Dermis blood vessel endothelial cell (primary cell): ENCODE measurements at regions not wholly inside any gene's neighbourhood (a gene's known extent, or its start where the extent isn't known, plus 50 kb on each side); places are given as distances from the start of the nearest gene placed in this dataset.

Source experiments
- DNase-seq: peaks from one replicate; pipeline ENCODE4 v3.0.0; 2010

DNA sequence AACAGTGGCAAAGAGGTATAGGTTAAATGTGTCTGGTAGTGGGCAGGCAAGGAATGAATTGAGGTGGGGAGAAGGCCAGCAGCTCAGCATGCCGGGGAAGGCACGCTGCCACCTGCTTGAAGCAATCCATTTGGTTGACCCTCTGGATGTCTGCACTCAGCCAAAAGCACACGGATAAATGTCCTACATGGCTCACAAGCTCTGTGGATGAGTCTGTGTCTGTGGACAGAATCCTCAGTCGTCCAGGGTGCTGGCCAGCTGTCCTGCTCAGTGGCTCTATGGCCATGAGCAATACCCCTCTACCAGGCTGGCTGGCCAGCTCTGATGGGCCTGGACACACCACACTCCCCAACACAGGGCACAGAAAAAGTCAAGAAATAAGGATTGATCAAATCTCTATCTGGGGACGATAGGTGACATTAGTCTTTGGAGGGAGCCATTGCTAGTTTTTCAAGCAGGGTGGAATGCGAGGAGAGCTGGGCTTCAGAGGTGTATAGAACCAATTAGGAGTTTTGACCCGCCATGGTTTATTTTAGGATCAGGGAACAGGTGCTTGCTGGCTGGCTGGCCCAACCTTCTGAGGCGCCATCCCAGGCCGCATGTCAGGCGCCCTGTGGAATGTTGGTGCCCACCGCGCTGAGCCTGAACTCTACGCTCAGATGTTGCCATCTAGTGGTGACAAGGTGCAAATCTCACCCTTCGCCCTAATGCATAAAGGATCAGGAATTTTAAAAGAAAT, 493.4 kb downstream of the TNS3 start:
- peak; percentile 87 for DNase-seq

DNA sequence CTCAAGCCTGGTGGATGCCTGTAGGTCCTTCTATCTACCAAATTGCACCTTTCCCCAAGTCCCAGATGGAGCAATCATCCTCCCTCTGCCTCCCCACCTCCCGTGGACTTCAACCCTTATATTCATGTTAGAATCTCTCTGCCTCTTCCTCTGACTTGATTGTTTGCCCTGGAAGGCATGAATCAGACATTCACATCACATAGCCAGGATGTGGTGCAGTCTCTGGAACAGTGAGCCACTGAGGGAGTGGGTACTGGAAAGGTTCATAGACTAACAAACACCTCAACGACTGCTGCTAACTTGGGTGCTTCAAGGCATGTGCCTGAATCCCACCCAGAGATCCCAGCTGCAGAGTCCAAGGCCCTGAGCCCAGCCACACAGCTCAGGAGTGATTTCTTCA, 494.0 kb downstream of the TNS3 start:
- peak; percentile 73 for DNase-seq

DNA sequence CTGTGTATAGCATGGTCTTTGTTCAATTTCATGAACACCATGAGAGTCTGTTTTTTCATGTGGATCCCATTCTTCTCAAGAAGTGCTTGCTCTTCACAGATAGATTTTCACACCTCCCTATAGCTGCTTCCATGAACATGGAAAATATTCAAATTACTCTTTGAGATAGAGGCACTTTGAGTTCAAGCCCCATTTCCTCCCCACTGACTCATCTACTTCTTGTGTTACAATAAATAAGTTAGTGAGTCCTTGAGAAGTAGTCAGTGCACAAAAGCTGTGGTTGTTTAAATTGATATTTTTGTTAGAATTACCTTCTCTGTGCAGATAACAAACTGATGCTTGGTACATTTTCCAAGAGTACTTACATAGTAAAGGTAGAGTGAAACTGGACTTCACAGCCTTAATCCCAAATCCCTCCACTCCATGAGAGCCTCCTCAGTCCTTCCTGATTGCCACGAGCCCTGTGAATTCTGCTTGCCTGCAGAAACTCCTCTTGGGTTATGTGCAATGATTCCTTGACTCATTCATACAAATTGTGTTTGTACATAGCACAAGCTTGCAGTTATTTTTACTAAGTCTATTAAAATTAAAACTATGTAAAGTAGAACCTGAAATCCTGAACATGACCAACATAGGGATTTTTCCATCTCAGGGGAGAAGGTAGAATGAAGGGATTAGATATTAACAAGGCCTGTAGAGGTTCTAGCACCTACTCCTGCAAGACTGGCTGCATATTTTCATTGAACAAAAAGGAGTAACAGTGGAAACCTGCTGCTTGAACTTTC, 496.2 kb downstream of the TNS3 start:
- peak; percentile 51 for DNase-seq

DNA sequence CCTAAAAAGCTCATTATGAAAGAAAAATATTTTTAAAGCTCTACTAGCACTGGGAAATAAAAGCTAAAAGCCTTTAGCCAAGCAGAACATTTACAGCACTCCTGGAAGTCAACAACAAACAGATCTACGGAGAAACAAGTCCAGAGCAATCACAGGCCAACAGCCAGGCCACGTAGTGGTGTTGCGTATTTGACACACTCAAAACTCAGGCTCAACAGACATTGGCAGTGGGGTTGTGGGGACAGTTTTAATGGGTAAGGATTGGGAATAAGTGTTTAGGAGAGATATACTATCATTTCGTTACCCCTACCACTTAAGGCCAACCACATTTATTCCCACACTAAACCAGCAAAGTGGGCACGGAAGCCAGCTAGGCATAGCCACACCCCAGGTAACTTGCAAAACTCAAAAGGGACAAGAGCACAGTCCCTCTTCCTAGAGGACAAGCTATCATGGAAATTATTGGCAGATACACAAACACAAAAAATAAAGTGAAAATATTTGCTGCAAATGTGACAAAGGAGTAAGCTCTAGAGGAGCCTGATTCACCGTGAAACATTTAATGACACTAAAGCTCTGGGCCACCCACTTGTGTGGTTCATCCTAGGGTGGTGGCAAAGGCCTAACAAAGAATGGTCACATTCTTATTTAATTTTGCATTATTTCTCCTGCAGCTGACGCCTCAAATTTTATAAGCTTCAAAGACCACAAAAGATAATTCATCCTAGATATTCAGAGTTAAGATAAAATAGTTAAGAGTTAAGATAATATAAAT, 498.2 kb downstream of the TNS3 start:
- DNase-seq: no peak

DNA sequence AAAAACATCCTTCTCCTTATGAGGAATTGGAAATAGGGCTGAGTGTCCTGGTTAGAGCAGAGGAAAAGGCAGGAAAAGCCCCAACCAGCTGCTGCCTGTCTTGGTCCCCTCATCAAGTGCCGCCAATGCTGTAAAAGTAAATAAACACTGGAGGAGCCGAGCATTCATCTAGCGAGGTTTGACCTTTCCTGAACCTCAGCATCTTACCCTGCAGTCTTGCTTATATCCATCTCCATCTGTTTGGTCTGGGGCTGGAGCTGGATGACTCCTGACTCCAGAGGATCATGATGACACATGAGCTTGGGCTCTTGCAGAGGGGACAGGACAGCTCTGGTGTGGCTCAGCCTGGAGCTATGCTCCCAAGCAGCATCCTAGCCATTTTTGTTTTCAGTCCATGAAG, 501.1 kb downstream of the TNS3 start:
- no peak for DNase-seq

DNA sequence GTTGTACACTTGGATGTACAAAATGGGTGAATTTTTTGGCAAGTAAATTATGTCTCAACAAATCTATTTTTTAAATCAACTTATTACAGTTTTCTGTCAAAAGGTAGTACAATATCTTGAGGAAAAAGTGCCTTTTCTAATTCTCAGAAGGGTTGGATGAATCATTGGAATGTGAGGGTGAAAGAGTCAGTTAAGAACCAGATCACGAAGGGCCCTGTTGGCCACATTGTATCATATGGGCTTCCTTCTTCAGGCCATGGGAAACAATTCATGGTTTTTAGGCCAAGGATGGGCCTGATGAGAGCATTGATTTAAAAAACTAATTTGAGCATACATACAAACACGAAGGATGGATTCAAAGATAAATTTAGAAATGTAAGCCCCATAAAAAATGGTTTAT, 503.7 kb downstream of the TNS3 start:
- DNase-seq: no peak

DNA sequence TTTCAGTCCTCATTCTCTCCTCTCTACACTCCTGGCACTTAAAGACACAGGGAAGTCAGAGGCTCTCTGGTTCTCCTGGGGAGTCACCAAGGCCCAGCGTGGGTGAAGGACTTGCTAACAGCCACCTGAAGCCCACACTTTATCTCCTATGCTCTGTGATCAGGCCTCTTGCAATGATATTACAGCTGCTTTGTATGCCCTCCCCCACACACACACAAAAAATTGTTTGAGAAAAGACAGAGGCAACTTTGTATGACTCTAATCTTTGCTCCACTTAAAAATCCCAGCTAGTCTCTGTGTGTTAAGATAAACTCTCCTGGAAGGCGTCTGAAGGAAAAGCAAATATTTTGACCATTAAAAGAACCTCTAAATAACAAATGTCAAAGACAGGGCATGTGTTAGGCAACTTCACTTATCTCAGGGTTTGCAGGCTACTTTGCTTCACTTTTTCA, 507.2 kb downstream of the TNS3 start:
- no peak for DNase-seq

DNA sequence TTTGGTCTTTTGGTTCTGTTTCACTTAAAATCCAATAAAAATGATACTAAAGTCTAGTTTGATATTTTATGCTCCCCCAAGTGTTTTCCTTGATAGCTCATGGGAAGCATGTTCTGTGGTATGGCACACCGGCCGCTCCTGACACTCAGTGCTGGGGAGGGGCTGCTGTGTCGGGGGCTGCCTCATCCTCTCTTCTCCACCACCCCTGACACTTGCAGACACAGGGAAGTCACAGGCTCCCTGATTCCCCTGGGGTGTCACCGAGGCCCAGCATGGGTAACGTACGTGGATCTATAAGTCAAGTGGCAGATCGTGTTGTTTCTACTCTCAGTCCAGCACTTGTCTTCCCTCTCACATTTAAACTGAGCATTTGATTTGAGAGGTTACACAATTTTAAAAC, 508.6 kb downstream of the TNS3 start:
- DNase-seq: no peak

DNA sequence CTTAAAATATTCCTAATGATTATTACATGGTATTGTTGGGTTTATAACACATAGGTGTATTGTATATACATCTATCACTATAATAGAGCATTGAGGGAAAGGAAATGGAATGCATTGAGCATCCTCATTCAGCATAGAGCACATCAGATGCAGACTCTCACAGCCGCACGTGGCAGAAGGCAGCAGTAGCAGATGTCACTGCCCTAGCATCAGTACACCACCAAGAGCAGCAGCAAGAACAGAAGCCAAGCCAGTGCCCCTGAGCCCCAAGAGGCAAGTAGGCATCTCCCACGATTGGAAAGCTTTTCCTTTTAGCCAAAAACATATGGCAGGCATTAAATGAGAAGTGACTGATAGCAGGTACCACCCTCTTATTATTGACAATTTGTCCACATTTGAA, 510.0 kb downstream of the TNS3 start:
- DNase-seq: no peak

DNA sequence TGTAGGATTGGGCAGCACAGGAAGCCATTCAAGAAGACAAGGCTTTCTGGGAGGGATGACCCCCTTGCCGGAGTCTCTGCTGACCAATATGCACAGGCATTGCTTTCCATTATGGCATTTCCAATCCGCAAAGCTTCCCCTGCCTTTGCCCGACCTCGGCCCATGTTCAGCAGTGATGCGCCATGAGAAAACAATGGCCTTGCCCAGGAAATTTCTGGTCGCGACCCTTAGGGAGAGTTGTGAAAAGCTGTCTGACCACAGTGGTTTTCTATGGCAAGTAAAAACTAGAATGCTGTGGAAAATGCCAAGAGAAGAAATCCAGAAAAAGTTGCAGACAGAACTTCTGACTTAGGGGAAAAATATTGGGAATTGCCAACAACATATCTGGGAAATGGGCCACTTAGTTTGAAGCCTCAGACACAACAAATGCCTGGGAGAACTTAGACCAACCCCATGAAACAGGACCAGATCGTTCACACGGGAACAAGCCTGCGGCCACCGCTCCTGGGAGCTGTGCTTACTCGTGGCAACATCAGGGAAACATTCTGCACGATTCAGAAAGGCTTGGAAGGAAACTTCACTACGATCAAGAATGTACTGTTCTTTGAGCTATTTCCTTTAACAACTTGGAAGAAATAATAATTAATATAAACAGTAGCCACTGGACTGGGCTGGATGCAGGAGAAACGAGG, 512.4 kb downstream of the TNS3 start:
- peak; percentile 49 for DNase-seq

DNA sequence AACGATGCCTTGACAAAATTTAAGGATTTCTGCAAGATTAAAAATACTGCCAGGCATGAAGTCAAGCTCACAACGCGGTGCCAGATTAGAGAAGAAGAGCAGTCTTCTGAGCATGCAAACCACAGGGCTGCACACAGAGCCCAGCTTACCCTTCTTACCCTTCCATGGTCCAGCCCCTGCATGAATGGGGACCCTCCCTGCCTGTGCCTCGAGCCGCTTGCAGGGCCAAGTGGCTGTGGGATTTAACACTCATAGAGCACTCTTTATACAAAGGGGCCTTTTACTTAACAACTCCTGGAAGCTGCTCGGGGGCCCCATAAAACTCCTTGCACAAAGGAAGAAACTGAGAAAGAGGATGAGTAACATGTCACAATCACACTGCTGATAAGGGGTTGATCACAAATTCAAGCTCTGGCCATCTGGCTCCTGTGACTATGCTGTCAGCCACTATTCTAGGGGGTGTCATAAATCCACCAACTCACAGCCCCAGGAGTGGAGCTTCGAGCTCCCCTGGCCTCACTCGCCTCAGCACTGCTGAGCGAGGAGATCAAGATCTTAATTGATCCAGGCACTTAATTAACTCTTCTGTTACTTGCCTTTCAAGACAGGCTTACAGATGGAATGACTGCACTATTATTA, 514.8 kb downstream of the TNS3 start:
- no peak for DNase-seq

DNA sequence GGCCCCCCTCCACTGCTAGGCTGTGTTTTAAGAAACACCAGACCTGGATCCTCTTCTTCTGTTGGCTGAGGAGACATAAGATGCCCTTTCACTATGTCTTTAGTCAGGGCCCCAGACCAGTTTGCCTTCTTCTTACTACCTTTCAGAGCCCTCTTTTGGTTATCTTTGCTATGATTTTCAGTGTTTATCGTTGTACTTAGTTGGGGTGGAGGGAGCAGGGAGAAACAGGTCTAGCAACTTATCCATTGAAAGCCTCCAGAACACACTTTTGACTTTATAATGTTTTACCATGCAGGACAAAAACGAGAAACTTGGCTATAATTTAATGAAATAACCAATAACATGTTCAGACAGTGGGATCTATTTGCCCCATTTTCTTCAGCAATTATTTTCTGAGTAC, 525.2 kb downstream of the TNS3 start:
- DNase-seq: no peak

DNA sequence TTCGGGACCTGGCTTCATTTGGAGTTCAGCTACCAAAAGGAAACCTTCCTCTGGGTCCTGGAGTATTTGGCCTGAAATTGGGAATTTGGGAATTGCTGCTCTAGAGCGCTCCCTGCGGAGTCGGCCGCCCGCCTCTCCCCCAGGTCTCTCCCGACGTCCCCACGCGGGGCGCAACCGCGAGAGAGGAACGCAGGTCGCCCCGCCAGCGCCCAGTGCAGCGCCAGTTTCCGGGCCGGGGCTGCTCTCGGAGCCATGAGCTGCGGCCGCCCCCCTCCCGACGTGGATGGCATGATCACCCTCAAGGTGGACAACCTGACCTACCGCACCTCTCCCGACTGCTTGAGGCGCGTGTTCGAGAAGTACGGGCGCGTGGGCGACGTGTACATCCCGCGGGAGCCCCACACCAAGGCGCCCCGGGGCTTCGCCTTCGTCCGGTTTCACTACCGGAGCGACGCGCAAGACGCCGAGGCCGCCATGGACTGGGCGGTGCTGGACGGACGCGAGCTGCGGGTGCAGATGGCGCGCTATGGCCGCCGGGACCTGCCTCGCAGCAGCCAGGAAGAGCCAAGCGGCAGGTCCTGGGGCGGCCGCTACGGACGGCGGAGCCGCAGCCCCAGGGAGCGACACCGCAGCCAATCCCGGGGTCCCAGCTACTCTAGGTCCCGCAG, 529.2 kb downstream of the TNS3 start:
- peak; percentile 35 for DNase-seq

DNA sequence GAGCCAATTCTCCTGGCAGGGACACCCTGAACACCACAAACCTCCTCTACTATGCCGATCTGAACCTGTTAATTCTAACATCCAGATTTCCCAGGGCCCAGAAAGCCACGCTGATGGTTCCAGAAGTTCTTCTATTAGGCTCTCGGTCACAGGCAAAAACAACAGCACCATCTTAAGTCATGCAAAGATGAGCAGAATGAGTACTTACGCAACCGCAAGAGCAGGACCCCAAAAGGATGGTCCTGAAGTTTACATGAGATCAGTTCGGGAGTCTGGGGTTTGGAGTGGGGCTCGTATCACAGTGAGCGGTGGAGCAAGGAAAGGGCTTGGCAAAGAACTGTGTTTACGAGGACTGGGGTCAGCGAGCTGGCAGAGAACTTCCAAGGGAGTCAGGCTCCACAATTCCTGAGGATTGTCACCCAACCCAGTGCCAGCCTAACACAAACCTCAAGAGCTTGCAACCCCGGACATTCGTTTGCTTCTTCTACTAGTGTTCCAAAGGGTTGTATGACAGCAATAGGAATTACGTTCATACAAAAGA, 532.6 kb downstream of the TNS3 start:
- DNase-seq: no peak

DNA sequence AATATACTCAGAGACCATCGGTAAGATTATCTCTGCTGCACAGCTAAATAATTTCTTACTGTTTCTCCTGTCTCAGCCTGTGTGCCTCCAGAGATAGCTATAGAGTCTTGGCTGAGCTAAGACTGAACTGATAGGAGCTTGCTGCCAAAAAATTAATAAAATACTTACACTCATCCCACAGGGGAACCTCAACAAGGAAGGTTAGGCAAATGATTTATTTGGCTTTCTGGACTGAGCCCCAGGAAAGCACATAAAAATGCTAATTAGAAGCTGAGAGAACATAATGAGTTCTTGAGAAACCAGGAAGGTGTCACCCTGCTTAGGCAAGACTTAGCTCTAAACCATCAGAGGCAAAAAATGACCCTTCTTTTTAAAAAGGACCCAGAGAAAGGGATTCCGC, 534.5 kb downstream of the TNS3 start:
- no peak for DNase-seq

DNA sequence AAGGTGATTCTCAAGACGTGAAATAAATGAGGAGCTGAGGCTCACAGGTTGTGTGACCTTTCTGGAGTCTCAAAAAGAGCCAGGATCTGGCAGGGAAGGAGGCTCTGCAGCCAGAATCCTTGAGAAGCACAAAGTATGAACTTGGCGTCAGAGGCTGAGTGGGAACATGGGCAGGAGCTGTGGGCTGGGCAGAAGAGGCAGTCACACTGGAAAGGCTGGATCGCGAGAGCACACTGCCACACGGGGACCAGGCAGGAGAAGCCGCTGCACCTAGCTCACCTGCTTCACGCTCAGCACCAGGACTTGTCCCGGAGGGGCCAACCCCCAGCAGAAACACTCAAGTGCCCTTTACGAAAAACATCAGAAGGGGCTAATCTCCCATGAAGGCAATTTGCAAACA, 535.0 kb downstream of the TNS3 start:
- no peak for DNase-seq

DNA sequence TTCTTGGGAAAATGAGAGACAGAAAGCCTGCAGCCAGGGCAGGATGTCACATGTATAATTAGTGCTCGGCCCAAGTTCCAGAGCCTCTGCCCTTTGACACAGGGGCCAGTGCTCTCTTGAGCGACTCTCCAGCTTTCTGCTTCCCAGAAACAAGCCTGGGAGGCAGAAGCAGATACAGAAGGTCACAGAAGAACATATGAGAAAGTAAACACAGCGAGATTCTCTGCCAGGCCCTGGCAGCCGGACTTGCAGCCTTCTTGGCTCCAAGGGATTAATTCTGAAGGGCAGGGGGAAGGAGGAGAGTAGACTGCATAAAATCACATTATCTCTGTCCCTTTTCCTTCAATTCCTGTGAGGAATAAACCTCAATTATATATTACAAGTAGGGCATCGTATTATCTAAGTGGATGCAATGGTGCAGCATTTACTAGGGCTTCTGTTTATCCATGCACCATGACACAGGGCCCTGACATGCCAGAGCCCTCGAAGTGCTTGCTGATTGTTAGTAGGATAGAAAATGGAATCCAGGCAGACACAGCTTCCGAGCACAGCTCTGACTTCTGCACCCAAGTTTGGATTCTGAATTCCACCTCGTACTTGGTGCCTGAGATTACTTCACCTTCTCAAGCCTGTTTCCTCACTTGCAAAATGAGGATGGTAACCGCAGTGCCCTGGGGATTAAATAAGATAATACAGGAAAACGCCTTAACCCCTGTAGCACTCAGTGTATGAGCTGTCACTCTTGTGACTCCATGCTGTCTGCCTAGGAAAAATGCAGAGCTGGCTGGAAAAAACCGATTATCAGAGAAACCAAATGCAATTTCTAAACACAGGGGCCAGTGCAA, 536.5 kb downstream of the TNS3 start:
- DNase-seq: peak; percentile 21

DNA sequence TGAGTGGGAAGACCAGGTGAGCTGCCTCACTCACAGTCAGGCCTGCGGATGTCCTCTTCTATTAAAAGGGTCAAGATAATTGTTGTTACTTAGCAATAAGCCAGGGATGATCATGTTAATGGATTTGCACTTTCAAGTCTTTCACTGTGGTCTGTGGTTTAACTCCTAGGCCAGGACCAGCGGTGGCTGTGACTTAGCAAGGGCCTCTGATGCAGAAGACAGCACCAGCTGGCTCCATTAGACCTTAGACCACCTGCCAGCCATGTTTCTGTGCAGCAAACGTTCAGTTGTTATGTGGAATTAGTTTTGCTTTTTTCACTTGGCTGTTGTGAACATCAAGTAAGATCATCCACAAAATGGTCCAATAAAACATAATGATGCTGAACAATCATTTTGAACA, 537.3 kb downstream of the TNS3 start:
- no peak for DNase-seq

DNA sequence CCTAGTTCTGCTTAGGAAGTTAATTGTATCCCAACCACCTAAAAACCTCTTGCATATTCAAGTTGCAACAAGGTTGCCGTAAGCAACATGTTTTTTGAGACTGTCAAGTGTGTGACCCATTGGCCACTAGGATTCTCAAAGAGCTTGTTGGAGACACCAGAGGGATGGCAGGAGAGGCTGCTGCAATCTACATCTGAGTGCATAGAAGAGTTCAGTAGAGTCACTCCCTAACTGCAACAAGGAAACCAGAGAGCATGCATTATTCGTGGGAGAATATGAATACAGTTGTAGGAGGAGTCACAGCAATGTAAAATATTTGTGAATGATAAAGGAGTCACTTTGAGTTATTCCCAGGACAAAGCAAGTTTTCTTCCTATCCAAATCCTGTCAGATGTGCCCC, 538.6 kb downstream of the TNS3 start:
- DNase-seq: no peak

DNA sequence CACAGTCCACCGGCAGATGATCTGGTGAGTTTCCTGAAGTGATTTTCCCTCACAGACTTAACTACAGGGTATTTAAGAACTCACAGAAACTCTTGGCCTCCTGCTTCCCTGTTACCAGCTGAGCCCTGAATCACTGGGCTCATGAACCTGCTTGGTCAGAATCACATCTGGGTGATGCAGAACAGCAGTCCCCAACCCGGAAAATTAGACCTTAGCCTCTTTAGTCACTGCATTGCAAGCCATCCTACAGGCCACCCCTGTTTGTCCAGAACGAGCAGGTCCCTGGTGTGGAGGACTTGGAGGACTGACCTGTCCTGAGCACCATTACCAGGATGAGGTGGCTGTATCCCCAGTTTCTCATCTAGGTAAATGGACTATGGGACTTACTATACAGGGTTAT, 539.2 kb downstream of the TNS3 start:
- no peak for DNase-seq
